BE2C (cell line): ENCODE measurements at regions not wholly inside any gene's neighbourhood (a gene's known extent, or its start where the extent isn't known, plus 50 kb on each side); places are given as distances from the start of the nearest gene placed in this dataset.
"Not testable (repeated sequence)": the region's sequence is repeated elsewhere in the genome, so short reads cannot be mapped to it uniquely, and the experiment has no call there.

ENCODE experiments used
- DNase-seq: peaks from one replicate; pipeline ENCODE4 v3.0.0-alpha.2; 2020
- H3K27me3 ChIP-seq: fragments of 250-450 bp; sonication (Bioruptor Pico); 2 replicates; pipeline ENCODE4 v1.5.1; 2020; ENCODE audit warnings: mild to moderate bottlenecking
- H3K36me3 ChIP-seq: fragments of 250-450 bp; sonication (Bioruptor Pico); 2 replicates; pipeline ENCODE4 v1.5.1; 2020; ENCODE audit warnings: mild to moderate bottlenecking
- H3K4me1 ChIP-seq: fragments of 250-450 bp; sonication (Bioruptor Pico); 2 replicates; pipeline ENCODE4 v1.5.1; 2020
- H3K4me3 ChIP-seq: 2 replicates; pipeline ENCODE4 v1.5.1; 2011; ENCODE audit warnings: low read depth, low read length
- H3K9me3 ChIP-seq: fragments of 250-450 bp; sonication (Bioruptor Pico); 2 replicates; pipeline ENCODE4 v1.5.1; 2020
- TF ChIP-seq, protein P1 (sequence below): IDR thresholded peaks from 2 replicates; pipeline ENCODE4 v1.5.1; 2012; ENCODE audit warnings: mild to moderate bottlenecking, low read depth, low read length

DNA sequence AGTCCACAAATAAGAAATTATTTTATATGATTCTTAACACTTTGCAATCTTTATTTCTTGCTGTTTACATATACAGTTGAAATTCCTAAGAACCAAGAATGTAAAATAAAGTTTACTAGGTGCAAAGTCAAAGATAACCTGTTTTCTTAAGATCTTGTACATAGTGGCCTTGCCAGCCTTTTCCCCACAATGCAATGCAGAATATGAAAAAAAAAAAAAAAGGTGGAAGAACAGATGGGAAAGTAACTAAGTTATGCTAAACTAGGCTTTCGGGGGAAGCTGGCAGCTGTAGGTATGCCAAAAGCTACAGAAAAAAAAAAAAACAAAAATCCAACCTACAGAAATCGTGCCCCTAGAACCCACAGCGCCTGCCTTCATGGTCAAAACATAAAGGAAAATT lies 1588.4 kb downstream of the STIM2 start:
- no peaks in the 10 kb centered on the region for H3K9me3 ChIP-seq
- peaks cover 8% of the 10 kb centered on the region for H3K4me1 ChIP-seq
- no peaks in the 10 kb centered on the region for H3K36me3 ChIP-seq
- no peak overlapping the region for H3K4me3 ChIP-seq
- no peak for DNase-seq
- H3K27me3 ChIP-seq: no peaks in the 10 kb centered on the region; the same call in 1 of the 2 replicates
- TF ChIP-seq, protein P1, sequence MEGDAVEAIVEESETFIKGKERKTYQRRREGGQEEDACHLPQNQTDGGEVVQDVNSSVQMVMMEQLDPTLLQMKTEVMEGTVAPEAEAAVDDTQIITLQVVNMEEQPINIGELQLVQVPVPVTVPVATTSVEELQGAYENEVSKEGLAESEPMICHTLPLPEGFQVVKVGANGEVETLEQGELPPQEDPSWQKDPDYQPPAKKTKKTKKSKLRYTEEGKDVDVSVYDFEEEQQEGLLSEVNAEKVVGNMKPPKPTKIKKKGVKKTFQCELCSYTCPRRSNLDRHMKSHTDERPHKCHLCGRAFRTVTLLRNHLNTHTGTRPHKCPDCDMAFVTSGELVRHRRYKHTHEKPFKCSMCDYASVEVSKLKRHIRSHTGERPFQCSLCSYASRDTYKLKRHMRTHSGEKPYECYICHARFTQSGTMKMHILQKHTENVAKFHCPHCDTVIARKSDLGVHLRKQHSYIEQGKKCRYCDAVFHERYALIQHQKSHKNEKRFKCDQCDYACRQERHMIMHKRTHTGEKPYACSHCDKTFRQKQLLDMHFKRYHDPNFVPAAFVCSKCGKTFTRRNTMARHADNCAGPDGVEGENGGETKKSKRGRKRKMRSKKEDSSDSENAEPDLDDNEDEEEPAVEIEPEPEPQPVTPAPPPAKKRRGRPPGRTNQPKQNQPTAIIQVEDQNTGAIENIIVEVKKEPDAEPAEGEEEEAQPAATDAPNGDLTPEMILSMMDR: no peak

DNA sequence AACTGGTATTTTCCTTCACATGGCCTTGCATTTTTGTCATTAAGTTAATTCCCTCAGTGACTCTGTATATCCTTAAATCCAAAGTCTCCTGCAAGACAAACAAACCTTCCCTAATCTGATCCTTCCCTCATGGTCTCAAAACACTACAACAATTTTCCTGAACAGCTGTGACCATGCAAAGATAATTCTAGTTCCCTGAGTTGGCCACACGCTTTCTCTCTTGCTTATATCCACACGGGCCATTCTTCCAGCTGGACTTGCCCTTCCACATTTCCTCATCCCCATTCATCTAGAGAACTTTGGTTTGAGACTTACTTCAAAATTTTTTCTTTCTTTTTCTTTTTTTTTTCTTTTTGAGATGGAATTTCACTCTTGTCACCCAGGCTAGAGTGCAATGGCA lies 1590.7 kb downstream of the STIM2 start:
- TF ChIP-seq, protein P1: no peak
- Histone ChIP-seq H3K36me3 (no peaks in the 10 kb centered on the region), H3K9me3 (no peaks in the 10 kb centered on the region), H3K4me3 (no peak overlapping the region), H3K27me3 (no peaks in the 10 kb centered on the region; the same call in 1 of the 2 replicates), H3K4me1 (peaks cover 3% of the 10 kb centered on the region)
- no peak for DNase-seq

DNA sequence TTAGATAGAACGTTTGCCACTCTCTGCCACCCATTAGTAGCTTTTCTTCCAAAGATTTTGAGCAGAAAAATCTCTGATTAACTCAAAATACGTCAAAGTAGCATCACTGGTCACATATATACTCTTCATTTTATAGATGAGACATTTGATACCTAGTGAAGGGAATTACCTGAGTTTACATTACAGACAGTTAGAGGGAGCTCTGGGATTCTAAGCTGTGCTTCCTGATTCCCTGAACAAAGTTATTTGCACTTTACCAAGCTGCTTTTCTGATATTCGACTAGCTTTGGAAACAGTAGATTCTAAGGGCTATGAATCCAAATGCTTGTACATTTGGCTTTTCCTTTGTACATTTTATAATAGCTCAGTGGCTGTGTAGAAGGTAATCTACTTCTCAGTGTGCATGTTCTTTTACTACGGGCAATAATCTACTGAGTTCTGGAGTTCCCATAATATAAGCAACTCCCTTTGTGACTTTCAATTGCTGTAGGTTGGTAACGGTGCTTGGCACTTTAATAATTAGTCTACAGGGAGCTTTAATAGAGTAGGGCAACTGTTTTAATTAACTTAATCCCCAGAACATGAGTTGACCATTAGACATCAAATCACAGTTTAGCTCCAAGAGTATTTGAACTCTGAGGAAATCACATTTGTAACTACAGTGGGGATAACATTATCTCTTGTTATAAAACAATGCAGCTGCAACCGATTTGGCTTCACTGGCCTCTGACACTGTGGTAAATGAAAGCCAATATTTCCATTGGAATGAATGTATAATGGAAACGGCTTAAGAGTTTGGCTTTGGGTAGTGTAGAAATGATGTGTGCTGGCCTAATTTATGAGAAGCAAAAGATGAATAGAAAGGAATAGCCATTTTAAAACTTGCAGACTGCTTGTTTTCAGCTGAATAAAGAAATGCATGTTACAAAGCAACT lies 1602.4 kb downstream of the STIM2 start:
- Histone ChIP-seq H3K27me3 (no peaks in the 10 kb centered on the region), H3K36me3 (no peaks in the 10 kb centered on the region), H3K4me3 (no peak overlapping the region), H3K9me3 (no peaks in the 10 kb centered on the region), H3K4me1 (no peaks in the 10 kb centered on the region)
- no peak for DNase-seq
- TF ChIP-seq, protein P1: no peak

DNA sequence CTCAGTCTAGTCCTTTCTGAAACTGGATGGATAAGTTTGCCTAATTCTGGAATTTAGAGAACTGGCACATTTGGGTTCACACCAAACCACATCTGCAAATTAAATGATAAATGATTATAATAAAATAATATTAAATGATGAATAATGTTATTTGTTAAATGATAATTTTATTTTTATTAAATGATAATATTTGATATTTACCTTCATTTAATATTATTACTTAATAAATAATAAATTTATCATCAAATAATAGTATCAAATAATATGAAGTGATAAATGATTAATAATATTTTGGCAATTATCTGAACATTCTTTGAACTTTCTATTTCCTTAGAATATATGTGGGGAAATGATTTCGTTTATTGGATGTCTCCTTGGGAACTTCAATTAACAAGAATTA lies 1604.2 kb downstream of the STIM2 start:
- H3K9me3 ChIP-seq: no peaks in the 10 kb centered on the region
- no peak for DNase-seq
- TF ChIP-seq, protein P1: no peak

DNA sequence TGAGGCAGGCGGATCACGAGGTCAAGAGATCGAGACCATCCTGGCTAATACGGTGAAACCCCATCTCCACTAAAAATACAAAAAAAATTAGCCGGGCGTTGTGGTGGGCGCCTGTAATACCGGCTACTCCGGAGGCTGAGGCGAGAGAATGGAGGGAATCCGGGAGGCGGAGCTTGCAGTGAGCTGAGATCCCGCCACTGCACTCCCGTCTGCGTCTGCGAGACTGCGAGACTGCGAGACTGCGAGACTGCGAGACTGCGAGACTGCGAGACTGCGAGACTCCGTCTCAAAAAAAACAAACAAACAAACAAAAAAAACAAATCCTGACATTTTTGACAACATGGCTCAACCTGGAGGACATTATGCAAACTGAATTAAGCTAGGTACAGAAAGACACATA lies 1606.2 kb downstream of the STIM2 start:
- H3K36me3 ChIP-seq, H3K9me3 ChIP-seq, H3K4me3 ChIP-seq, H3K27me3 ChIP-seq, H3K4me1 ChIP-seq, DNase-seq: not testable (repeated sequence)

More for the DNA sequence above, 1604.2 kb downstream of the STIM2 start:
- no peaks in the 10 kb centered on the region for H3K4me1 ChIP-seq
- no peaks in the 10 kb centered on the region for H3K27me3 ChIP-seq
- H3K36me3 ChIP-seq: no peaks in the 10 kb centered on the region
- no peak overlapping the region for H3K4me3 ChIP-seq

DNA sequence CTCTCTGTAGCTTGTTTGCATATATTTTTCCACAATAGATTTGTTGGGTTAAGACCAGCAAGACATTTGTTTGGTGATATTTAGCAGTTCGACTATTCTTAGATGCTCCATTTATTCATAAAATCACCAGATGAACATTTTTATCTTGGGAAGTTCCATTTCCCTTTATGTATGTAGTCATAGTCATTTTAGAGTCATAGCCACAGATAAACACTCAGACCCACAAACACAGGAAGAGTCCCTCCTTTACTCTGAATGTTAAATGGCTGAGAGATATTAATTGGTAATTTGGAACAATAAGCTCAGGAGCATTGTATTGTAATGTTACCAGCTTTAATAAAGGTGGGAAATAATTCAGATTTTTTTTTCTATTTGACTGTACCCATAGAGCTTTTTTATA lies 1608.7 kb downstream of the STIM2 start:
- Histone ChIP-seq H3K4me3 (no peak overlapping the region), H3K27me3 (no peaks in the 10 kb centered on the region), H3K36me3 (no peaks in the 10 kb centered on the region), H3K4me1 (no peaks in the 10 kb centered on the region), H3K9me3 (no peaks in the 10 kb centered on the region)
- TF ChIP-seq, protein P1: no peak
- DNase-seq: no peak
